Activated CD4-positive, alpha-beta T cell treated with anti-CD3 and anti-CD28 coated beads, Interleukin-2, amount 50 U/mL, for 24 hours (primary cell): ENCODE measurements at regions not wholly inside any gene's neighbourhood (a gene's known extent, or its start where the extent isn't known, plus 50 kb on each side); places are given as distances from the start of the nearest gene placed in this dataset.
A peak's percentile ranks its signal among the peaks of the same experiment; 100 is the strongest.
"Not testable (repeated sequence)": the region's sequence is repeated elsewhere in the genome, so short reads cannot be mapped to it uniquely, and the experiment has no call there.

ENCODE experiments used
- DNase-seq, 2 donors: peaks; one replicate each; pipeline ENCODE4 v3.0.0-alpha.2; 2020; ENCODE audit warnings: low read depth in 1 of 2, low spot score in 1 of 2

- DNase-seq: no peak
Measured at GRCh38 chrX:52261125-52261462, 76.4 kb downstream of the MAGED4 start.

GRCh38 chrX:52261463-52262194, 76.9 kb downstream of the MAGED4 start:
- DNase-seq: peak; percentile 66 to 83

GRCh38 chrX:52262195-52262546, 77.5 kb downstream of the MAGED4 start:
- DNase-seq: no peak

- no peak for DNase-seq
Measured at GRCh38 chrX:52263417-52263816, 78.7 kb downstream of the MAGED4 start.

GRCh38 chrX:52265713-52266112, 81.0 kb downstream of the MAGED4 start:
- no peak for DNase-seq

GRCh38 chrX:52268502-52268901, 83.8 kb downstream of the MAGED4 start:
- not testable (repeated sequence) for DNase-seq

- no peak for DNase-seq
Measured at GRCh38 chrX:52270453-52271116, 85.9 kb downstream of the MAGED4 start.

GRCh38 chrX:52271206-52271605, 86.5 kb downstream of the MAGED4 start:
- DNase-seq: no peak

GRCh38 chrX:52277666-52278065, 91.2 kb upstream of the XAGE2 start:
- no peak for DNase-seq

- no peak for DNase-seq
Measured at GRCh38 chrX:52280812-52281211, 88.0 kb upstream of the XAGE2 start.

- no peak for DNase-seq
Measured at GRCh38 chrX:52284865-52285264, 84.0 kb upstream of the XAGE2 start.

- DNase-seq: not testable (repeated sequence)
Measured at GRCh38 chrX:52298968-52299367, 69.9 kb upstream of the XAGE2 start.

- DNase-seq: not testable (repeated sequence)
Measured at GRCh38 chrX:52308532-52308931, 60.3 kb upstream of the XAGE2 start.
